ENCODE measurements at regions not wholly inside any gene's neighbourhood (a gene's known extent, or its start where the extent isn't known, plus 50 kb on each side); places are given as distances from the start of the nearest gene placed in this dataset.

DNA sequence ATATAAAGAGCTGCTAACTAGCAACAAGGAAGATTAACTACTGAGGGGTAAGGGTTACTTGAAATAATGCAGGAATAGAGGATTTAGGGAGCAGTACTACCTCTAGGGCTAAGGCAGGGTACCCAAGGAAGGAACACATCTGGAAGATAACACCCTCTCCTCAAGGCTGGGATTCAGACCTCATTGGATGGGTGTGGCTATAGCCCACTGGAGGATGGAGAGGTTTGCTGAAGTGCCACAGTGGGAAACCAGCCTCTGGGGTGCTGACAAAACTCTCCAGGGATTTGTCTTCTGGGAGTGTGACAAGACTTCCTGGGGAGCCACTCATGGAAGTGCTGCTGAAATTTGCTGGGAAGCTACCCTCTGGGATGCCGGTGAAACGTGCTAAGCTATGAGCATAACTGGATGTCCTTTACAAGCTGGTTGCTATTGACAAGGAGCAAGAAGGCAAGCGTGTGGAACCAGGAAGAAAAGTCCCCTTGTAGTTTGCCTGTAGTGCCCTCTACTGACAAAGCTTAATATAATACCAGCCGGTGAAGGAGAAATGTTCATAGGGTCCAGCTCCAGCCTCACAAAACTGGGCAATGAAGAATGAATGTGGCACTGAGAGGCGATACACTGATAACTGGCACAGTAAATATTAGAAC lies 122.8 kb upstream of the USP24 start:
- ATAC-seq (replicated peaks) (peak; percentile 16), DNase-seq (peak; percentile 3 to 14 (median 9))
- H3K4me3 Mint-ChIP-seq, result no peak overlapping the region
- H3K4me1 Mint-ChIP-seq (ENCODE audit: low read depth in 2 of 2), result peaks cover 0 to 3% of the 10 kb centered on the region in 2 donors
- H3K9me3 Mint-ChIP-seq, result peaks cover 0 to 6% of the 10 kb centered on the region in 2 donors
- no peak overlapping the region for H3K27ac Mint-ChIP-seq
- H3K27me3 Mint-ChIP-seq, result peaks cover 0 to 20% of the 10 kb centered on the region in 2 donors
- H3K36me3 Mint-ChIP-seq (ENCODE audit: insufficient read depth), result no peaks in the 10 kb centered on the region

- Mint-ChIP-seq H3K9me3 (no peaks in the 10 kb centered on the region), H3K4me1 (ENCODE audit: low read depth in 2 of 2) (peaks cover 0 to 3% of the 10 kb centered on the region in 2 donors), H3K27me3 (peaks cover 0 to 14% of the 10 kb centered on the region in 2 donors), H3K27ac (no peak overlapping the region), H3K4me3 (no peak overlapping the region), H3K36me3 (ENCODE audit: insufficient read depth) (no peaks in the 10 kb centered on the region)
- ATAC-seq (replicated peaks) (no peak), DNase-seq (no peak)
Measured at GRCh38 chr1:55334797-55335196, 119.6 kb upstream of the USP24 start.

DNA sequence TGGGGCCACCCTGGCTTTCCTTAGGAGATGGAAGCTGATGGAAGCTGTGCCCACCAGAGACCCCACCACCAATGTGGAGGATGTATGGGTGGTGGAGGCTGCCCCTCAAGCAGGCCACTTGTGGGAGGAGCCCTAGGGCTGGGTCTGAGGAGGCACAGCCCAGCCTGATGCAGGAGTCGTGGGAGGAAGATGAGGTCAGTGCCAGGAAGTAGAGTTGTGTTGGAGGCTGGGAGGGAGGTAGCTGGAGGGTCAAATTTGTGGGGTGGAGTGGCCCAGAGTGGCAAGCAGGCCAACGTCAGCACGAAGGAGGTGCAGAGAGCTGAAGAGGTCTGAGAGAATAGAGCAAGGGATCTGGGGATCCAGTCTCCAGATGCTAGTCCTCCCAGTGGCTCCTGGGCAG lies 119.0 kb upstream of the USP24 start:
- DNase-seq (no peak), ATAC-seq (replicated peaks) (no peak)
- H3K9me3 Mint-ChIP-seq, result no peaks in the 10 kb centered on the region
- no peaks in the 10 kb centered on the region for H3K36me3 Mint-ChIP-seq (ENCODE audit: insufficient read depth)
- peaks cover 0 to 13% of the 10 kb centered on the region in 2 donors for H3K27me3 Mint-ChIP-seq
- H3K27ac Mint-ChIP-seq, result no peak overlapping the region
- H3K4me3 Mint-ChIP-seq, result no peak overlapping the region
- H3K4me1 Mint-ChIP-seq (ENCODE audit: low read depth in 2 of 2), result peaks cover 0 to 3% of the 10 kb centered on the region in 2 donors

DNA sequence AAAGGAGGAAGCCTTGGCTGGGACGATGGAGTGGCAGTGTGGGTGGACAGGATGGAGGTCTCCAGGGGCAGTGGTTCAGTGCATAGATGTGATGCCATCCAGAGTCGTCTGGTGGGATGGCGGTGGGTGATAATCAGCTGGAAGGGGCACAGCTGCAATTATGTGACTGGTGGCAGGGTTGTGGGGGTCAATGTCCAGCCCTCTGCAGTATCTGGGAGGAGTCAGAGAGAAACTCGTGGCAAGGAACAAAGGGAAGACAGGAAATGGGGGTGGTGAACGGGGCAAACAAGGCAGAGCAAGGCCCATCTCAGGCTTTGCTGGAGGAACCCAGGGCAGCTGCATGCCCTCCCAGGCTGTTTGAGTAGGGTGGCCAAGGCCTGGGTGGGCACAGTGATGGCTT lies 118.3 kb upstream of the USP24 start:
- H3K27ac Mint-ChIP-seq, result no peak overlapping the region
- DNase-seq (no peak), ATAC-seq (replicated peaks) (no peak)
- H3K27me3 Mint-ChIP-seq, result peaks cover 0 to 13% of the 10 kb centered on the region in 2 donors
- H3K36me3 Mint-ChIP-seq (ENCODE audit: insufficient read depth), result no peaks in the 10 kb centered on the region
- no peaks in the 10 kb centered on the region for H3K9me3 Mint-ChIP-seq
- no peak overlapping the region for H3K4me3 Mint-ChIP-seq
- H3K4me1 Mint-ChIP-seq (ENCODE audit: low read depth in 2 of 2), result peaks cover 0 to 3% of the 10 kb centered on the region in 2 donors

DNA sequence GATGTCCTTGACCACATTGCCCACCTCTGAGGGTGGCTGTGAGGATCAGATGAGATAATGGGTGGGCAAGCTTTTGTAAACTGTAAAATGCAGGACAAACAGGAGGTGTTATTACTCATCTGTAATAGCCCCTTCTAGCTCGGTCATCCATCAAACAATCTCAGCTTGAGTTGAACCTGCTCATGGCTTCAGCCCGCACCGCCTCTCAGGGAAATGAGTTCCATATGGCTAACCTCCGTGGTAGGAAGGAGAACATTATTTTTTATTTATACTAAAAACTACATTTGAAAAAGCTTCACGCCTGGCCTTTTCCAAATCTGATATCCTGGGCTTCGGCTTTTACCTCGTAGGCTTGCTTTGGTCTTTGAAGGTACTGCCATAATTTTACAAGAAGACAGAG lies 116.2 kb upstream of the USP24 start:
- Mint-ChIP-seq H3K9me3 (no peaks in the 10 kb centered on the region), H3K4me1 (ENCODE audit: low read depth in 2 of 2) (peaks cover 0 to 3% of the 10 kb centered on the region in 2 donors), H3K27me3 (peaks cover 8 to 19% of the 10 kb centered on the region in 2 donors), H3K36me3 (ENCODE audit: insufficient read depth) (no peaks in the 10 kb centered on the region), H3K27ac (no peak overlapping the region), H3K4me3 (no peak overlapping the region)
- no peak for ATAC-seq (replicated peaks)
- DNase-seq, result no peak

DNA sequence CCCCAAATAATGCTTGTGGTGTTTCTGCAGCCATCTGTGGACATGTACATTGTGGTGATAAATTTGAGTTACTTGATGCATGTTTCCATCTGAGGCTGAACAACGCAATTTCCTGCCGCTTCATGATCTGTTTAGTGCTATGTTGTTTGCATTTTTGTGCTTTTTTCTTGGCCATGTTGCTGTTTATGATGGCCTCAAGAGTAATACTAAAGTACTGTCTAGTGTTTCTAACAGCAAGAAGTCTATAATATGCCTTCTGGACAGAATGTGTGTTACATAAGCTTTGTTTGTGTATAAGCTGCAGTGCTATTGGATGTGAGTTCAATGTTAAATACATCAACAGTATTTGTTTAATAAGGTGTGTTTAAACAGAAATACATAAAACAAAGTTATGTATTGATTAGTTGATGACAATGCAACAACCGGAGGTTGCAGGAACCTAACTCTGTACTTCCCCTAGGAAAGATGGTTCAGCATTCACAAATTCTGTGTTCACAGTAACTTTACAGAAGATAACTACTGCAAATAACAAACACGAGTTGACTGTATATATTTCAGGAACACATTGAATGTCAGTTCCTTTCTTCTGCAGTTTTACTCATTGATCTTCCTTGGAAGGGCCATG lies 114.8 kb upstream of the USP24 start:
- Mint-ChIP-seq H3K27ac (no peak overlapping the region), H3K36me3 (ENCODE audit: insufficient read depth) (no peaks in the 10 kb centered on the region), H3K27me3 (peaks cover 20 to 21% of the 10 kb centered on the region in 2 donors), H3K9me3 (no peaks in the 10 kb centered on the region), H3K4me1 (ENCODE audit: low read depth in 2 of 2) (peaks cover 0 to 3% of the 10 kb centered on the region in 2 donors), H3K4me3 (no peak overlapping the region)
- no peak for ATAC-seq (replicated peaks)
- DNase-seq, result no peak

DNA sequence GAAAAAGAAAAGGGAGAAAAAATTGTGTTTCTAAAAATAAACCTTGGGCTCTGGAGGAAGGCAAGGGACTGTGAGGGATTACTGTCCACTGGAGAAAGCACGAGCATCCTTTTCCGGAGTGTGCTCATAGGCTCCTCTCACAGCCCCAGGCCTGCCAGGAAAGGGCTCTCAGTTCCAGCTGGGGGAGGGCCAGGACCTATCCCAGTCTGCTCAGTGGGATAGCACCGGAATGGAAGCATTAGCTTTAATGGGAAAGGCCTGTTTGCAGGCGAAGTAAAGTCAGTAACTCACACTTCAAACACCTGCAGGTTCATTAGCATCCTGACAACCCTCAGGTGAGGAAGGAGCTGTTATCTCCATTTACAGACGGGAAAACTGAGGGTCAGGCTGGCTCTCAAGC lies 113.9 kb upstream of the USP24 start:
- H3K27me3 Mint-ChIP-seq, result peaks cover 17 to 20% of the 10 kb centered on the region in 2 donors
- no peaks in the 10 kb centered on the region for H3K9me3 Mint-ChIP-seq
- DNase-seq (no peak), ATAC-seq (replicated peaks) (no peak)
- peaks cover 0 to 2% of the 10 kb centered on the region in 2 donors for H3K4me1 Mint-ChIP-seq (ENCODE audit: low read depth in 2 of 2)
- H3K36me3 Mint-ChIP-seq (ENCODE audit: insufficient read depth), result no peaks in the 10 kb centered on the region
- no peak overlapping the region for H3K27ac Mint-ChIP-seq
- H3K4me3 Mint-ChIP-seq, result no peak overlapping the region

GRCh38 chr1:55326496-55327243 lies 111.5 kb upstream of the USP24 start:
- peaks cover 8 to 20% of the 10 kb centered on the region in 2 donors for H3K27me3 Mint-ChIP-seq
- H3K4me1 Mint-ChIP-seq (ENCODE audit: low read depth in 2 of 2), result no peaks in the 10 kb centered on the region
- H3K9me3 Mint-ChIP-seq, result no peaks in the 10 kb centered on the region
- H3K27ac Mint-ChIP-seq, result no peak overlapping the region
- DNase-seq, result no peak
- no peak for ATAC-seq (replicated peaks)
- H3K4me3 Mint-ChIP-seq, result no peak overlapping the region
- H3K36me3 Mint-ChIP-seq (ENCODE audit: insufficient read depth), result no peaks in the 10 kb centered on the region

DNA sequence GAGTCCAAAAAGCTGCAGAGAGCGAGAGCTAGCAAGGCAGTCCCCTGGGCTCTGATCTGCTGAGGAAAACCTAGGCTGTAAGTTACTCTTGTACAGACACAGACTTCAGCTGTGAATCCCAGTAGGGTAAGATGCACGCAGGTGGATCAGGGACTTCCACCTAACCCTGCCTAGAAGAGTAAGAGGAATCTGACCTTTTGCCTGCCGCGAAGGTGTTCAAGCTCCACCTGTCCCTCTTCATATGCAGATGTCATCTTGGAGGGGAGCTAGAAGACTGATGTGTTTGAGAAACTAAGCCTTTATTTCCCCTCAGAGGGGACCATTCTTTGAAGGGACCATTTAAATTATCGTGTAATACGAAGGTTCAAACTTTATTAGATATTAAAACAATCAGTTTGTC lies 108.6 kb upstream of the USP24 start:
- Mint-ChIP-seq H3K4me1 (ENCODE audit: low read depth in 2 of 2) (no peaks in the 10 kb centered on the region), H3K4me3 (no peak overlapping the region), H3K36me3 (ENCODE audit: insufficient read depth) (no peaks in the 10 kb centered on the region), H3K27ac (no peak overlapping the region), H3K27me3 (peaks cover 12 to 30% of the 10 kb centered on the region in 2 donors), H3K9me3 (no peaks in the 10 kb centered on the region)
- no peak for ATAC-seq (replicated peaks)
- DNase-seq, result no peak

GRCh38 chr1:55322842-55323241 lies 107.7 kb upstream of the USP24 start:
- peaks cover 13 to 38% of the 10 kb centered on the region in 2 donors for H3K27me3 Mint-ChIP-seq
- no peak overlapping the region for H3K4me3 Mint-ChIP-seq
- ATAC-seq (replicated peaks) (no peak), DNase-seq (no peak)
- H3K4me1 Mint-ChIP-seq (ENCODE audit: low read depth in 2 of 2), result no peaks in the 10 kb centered on the region
- no peak overlapping the region for H3K27ac Mint-ChIP-seq
- no peaks in the 10 kb centered on the region for H3K9me3 Mint-ChIP-seq
- H3K36me3 Mint-ChIP-seq (ENCODE audit: insufficient read depth), result no peaks in the 10 kb centered on the region

GRCh38 chr1:55321942-55322341 lies 106.8 kb upstream of the USP24 start:
- peaks cover 0 to 1% of the 10 kb centered on the region in 2 donors for H3K4me1 Mint-ChIP-seq (ENCODE audit: low read depth in 2 of 2)
- H3K9me3 Mint-ChIP-seq, result no peaks in the 10 kb centered on the region
- H3K27me3 Mint-ChIP-seq, result peaks cover 12 to 45% of the 10 kb centered on the region in 2 donors
- DNase-seq (no peak), ATAC-seq (replicated peaks) (no peak)
- no peak overlapping the region for H3K27ac Mint-ChIP-seq
- H3K36me3 Mint-ChIP-seq (ENCODE audit: insufficient read depth), result no peaks in the 10 kb centered on the region
- H3K4me3 Mint-ChIP-seq, result no peak overlapping the region

- Mint-ChIP-seq H3K27ac (no peak overlapping the region), H3K4me1 (ENCODE audit: low read depth in 2 of 2) (peaks cover 0 to 2% of the 10 kb centered on the region in 2 donors), H3K27me3 (peaks cover 5 to 41% of the 10 kb centered on the region in 2 donors), H3K4me3 (no peak overlapping the region), H3K36me3 (ENCODE audit: insufficient read depth) (no peaks in the 10 kb centered on the region), H3K9me3 (no peaks in the 10 kb centered on the region)
- ATAC-seq (replicated peaks), result no peak
- DNase-seq, result no peak
Measured at GRCh38 chr1:55320891-55321290, 105.7 kb upstream of the USP24 start.

DNA sequence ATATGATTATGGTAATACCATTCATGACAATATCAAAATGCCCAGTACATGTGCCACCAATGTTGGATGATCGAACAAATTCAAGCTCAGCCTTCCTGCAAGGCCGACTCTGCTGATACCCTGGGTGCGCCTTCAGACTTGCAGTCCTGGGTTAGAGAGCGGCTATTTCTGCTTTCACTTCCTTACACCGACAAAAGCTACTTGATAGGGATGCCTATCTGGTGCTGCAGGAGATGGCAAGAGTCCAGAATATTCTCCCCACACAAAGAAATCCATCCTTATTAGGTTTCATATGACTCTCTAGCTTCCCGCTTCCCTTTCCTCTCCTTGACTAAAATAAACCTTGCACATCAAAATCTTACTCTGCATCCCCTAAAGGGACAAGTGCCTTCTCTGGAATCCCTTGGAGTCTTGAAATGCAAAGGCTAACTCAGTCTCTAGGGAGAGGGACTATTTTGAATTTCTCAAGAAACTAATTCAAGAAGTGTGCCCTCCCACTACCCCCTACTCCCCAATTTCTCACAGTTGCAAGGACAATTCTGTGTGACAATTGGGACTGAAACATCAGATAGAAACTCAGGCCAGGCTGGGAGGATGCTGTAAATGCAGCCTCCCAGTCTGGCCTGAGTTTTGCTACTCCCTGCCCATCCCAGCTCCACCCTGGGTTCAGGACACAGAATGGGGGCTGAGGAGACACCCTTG lies 103.1 kb upstream of the USP24 start:
- no peaks in the 10 kb centered on the region for H3K36me3 Mint-ChIP-seq (ENCODE audit: insufficient read depth)
- no peak for ATAC-seq (replicated peaks)
- no peaks in the 10 kb centered on the region for H3K9me3 Mint-ChIP-seq
- H3K4me1 Mint-ChIP-seq (ENCODE audit: low read depth in 2 of 2), result peaks cover 0 to 2% of the 10 kb centered on the region in 2 donors
- no peak for DNase-seq
- peaks cover 5 to 32% of the 10 kb centered on the region in 2 donors for H3K27me3 Mint-ChIP-seq
- H3K27ac Mint-ChIP-seq, result no peak overlapping the region
- no peak overlapping the region for H3K4me3 Mint-ChIP-seq

All from effector memory CD8-positive, alpha-beta T cell (primary cell).